LNCAP (cell line): ENCODE measurements at regions not wholly inside any gene's neighbourhood (a gene's known extent, or its start where the extent isn't known, plus 50 kb on each side); places are given as distances from the start of the nearest gene placed in this dataset.

Experiments
- TF ChIP-seq, protein P1 (sequence below): fragments of 450-650 bp; IDR thresholded peaks from 2 replicates; pipeline ENCODE4 v1.5.1; 2017; ENCODE audit warnings: mild to moderate bottlenecking

DNA sequence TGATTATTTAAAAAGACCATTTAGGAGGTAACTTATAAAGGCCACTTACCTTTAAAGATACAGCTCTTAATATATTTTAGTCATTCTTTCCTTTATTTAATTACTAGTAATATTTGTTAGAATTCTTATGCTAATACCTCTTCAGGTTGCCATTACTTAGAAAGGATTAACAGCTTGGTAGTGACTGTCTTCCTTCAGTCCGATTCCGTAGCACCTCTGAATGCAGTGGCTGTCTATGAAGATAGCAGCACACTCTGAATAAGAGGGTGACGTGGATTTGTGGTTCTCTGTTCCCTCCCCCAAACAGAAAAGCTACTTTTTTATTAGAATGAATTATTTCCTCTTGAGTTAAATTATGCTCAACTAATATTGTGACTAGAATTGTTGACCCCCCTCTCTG is 92.6 kb upstream of the TENM3 start:
- TF ChIP-seq, protein P1, sequence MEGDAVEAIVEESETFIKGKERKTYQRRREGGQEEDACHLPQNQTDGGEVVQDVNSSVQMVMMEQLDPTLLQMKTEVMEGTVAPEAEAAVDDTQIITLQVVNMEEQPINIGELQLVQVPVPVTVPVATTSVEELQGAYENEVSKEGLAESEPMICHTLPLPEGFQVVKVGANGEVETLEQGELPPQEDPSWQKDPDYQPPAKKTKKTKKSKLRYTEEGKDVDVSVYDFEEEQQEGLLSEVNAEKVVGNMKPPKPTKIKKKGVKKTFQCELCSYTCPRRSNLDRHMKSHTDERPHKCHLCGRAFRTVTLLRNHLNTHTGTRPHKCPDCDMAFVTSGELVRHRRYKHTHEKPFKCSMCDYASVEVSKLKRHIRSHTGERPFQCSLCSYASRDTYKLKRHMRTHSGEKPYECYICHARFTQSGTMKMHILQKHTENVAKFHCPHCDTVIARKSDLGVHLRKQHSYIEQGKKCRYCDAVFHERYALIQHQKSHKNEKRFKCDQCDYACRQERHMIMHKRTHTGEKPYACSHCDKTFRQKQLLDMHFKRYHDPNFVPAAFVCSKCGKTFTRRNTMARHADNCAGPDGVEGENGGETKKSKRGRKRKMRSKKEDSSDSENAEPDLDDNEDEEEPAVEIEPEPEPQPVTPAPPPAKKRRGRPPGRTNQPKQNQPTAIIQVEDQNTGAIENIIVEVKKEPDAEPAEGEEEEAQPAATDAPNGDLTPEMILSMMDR, result no peak

DNA sequence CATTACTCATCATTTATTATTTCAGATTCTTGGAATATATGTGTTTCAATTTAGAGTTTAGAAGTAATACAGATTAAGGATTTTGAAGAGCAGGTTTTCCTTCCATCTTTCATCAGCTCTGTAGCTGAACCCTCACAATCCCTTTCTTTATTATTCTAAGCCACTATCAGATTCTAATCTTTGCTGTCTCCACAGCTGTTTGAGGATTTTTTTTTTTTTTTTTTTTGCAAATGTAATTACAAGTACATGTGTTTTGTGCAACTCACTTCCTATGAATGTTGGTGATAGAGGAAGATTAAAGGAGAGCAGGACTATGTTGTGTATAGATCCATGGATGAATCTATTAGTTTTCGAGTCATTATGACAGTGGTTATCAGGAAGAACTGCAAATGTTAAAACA is 87.4 kb upstream of the TENM3 start:
- TF ChIP-seq, protein P1, result no peak

DNA sequence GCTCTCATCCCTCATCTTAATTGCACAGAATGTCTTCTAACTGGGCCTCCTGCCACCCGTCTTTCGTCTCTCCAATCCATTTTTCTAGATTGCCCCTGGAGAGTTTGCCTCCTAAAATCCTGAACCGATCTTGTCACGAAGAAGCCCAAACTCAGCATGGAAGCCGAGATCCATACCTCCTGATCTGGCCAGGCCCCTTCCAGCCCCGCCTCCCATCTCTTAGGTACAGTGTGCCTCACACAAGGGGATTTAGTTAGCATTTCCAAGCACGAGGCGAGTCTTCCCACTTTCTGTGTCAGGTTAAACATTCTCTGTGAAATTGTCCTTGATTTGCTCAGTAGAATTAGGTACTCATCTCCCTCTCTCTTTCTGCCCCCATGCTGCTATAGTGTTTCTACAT is 80.0 kb upstream of the TENM3 start:
- TF ChIP-seq, protein P1, result no peak

DNA sequence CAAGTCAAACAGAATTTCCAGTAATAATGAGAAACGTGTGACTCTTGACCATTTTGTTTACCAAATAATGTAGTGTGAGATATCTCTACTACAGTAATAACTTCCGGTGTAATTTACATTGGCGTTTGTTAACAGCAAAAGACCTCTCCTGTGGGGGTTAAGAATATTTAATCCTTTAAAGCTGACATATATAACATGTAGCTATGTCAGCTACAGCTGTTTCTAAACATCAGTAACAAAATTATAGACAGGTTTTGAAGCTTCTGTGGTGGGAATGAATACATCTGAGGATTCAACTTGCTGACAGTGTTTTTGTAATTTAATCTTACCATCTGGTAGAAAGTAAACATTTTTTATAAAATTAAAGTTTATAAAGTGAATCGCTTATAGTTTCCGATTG is 73.6 kb upstream of the TENM3 start:
- TF ChIP-seq, protein P1, result no peak

DNA sequence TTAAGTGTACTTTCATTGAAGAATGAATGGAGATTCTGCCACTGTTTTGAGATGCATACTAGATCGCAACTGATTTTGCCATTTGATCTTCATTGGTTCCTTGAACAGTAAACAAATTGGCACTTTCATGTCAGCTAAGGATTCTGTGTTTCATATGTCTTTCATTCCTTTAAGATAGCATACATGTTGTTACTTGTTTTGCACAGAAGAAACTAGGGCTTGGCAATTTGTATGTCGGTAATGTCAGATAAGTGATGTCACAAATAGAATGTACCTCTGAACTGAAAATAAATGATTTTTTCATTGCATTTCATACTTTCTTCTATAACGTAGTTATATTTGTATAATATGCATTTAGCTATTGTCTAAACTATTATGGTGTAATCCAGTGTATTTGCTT is 73.2 kb upstream of the TENM3 start:
- TF ChIP-seq, protein P1, result no peak

DNA sequence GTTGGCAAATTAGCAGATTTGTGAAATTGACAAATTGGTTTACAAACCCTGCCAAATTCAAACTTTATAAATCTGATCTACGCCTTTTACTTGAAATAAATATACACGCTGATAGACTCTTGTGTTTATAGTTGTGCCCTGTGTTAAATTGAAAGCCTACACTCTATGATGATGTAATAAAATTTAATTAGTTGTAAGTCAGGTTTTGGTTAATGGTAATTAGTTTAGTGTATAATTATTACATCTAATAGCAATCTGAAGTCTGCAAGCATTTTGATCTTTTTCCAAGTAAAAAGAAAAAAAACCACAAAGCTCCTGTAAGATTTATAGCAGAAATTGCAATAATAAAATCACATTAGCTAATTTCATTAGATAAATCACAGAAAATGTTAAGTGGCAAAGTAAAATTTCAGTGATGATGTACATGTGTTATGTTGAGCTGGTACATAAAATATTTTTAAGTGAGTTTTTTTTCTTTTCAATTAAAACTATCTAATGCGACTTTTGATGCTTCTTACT is 72.7 kb upstream of the TENM3 start:
- TF ChIP-seq, protein P1, result no peak

DNA sequence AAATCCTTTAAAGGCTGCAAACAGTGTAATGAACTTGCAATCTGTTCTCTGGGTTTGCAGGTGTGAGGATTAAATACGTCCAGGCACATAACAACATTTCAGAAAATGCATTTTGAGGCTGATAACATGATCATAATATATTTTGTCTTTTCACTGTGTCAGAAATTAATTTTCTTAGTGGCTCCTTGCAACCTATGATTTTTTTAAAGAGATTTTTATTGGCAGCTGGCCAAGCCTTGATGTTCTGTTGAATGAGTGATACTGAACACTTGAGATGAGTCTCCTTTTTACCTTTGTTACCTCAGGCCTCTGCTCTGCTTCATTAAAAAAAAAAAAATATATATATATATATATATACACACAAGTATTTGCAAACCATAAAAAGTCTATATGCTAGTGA is 68.2 kb upstream of the TENM3 start:
- TF ChIP-seq, protein P1, result no peak

DNA sequence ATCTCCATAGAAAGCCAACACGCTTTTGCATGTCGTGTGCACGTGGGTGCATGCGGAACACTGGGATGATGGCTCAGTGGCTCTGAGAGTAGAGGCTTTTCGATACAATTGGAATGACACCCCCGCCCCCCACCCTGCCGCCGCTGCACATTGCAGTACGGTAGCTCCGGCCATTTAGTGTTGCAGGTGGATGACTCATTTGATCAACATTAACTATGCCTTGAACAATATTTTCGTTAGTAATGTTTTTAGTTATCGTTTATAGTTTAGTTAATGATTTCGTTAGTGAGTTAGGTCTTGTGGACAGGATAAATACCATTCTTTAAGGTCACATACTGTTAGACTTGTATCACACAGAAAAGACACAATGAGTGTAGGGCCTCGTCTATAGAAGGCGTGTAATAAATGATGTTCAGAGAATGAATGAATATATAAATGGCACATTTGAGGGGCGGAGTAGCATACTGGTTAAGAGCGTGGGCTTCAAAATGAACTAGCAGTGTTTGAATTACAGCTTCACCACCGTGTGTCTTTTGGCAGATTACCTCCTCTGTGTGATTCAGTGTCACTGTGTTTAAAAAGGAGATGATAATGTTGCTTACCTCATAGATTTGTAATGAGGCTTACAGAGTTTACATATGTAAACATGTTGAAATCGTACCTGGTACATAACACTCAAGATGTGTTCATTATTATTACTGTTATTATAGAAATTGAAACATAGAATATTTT is 67.2 kb upstream of the TENM3 start:
- TF ChIP-seq, protein P1, result no peak
